ENCODE measurements at regions not wholly inside any gene's neighbourhood (a gene's known extent, or its start where the extent isn't known, plus 50 kb on each side); places are given as distances from the start of the nearest gene placed in this dataset.

DNA sequence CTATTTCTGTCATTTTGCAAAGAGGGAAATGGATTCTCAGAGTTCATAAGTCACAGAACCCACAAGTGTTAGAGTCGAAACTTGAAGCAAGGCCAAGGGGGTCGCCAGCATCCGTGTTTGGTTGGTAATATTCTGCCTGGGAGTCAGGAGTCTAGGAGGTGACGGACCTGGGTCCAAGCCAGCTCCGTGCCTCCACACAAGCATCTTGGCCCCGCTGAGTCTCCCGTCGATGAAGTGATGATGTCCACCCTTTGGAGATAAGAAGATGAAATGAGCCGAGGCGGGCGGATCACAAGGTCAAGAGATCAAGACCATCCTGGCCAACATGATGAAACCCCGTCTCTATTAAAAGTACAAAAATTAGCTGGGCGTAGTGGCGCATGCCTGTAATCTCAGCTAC lies 53.2 kb upstream of the TNRC6C start:
- Histone ChIP-seq H3K4me2 (no peak overlapping the region), H3K9me3 (ENCODE audit: insufficient read depth, low read depth) (no peaks in the 10 kb centered on the region), H3K27ac (no peak overlapping the region), H3K9me2 (ENCODE audit: insufficient read depth) (no peaks in the 10 kb centered on the region), H3K36me3 (ENCODE audit: low read depth) (no peaks in the 10 kb centered on the region), H3K4me3 (no peak overlapping the region), H4K20me1 (ENCODE audit: insufficient read depth) (no peaks in the 10 kb centered on the region), H3K27me3 (ENCODE audit: insufficient read depth, low read depth) (peaks cover 82% of the 10 kb centered on the region), H3K4me1 (replicated peaks; ENCODE audit: insufficient read depth) (no peaks in the 10 kb centered on the region), H3K79me2 (ENCODE audit: low read depth) (no peaks in the 10 kb centered on the region), H2AFZ (no peak overlapping the region), H3F3A (ENCODE audit: insufficient read depth, low read depth) (no peaks in the 10 kb centered on the region)
- CTCF ChIA-PET = no interaction called here
- POLR2A ChIA-PET (ENCODE audit: unreplicated experiment) = no interaction called here
- no TSS peak for BruUV-seq (replicated peaks)
- intact Hi-C loops (cut with micrococcal nuclease; ENCODE audit: unreplicated experiment) = no loop called here
- DNase-seq = no peak
- TF ChIP-seq, protein P1, sequence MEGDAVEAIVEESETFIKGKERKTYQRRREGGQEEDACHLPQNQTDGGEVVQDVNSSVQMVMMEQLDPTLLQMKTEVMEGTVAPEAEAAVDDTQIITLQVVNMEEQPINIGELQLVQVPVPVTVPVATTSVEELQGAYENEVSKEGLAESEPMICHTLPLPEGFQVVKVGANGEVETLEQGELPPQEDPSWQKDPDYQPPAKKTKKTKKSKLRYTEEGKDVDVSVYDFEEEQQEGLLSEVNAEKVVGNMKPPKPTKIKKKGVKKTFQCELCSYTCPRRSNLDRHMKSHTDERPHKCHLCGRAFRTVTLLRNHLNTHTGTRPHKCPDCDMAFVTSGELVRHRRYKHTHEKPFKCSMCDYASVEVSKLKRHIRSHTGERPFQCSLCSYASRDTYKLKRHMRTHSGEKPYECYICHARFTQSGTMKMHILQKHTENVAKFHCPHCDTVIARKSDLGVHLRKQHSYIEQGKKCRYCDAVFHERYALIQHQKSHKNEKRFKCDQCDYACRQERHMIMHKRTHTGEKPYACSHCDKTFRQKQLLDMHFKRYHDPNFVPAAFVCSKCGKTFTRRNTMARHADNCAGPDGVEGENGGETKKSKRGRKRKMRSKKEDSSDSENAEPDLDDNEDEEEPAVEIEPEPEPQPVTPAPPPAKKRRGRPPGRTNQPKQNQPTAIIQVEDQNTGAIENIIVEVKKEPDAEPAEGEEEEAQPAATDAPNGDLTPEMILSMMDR (conservative IDR thresholded peaks at IDR 0.05) = no peak
- no peak for TF ChIP-seq EZH2 (IDR thresholded peaks at IDR 0.05; ENCODE audit: low read depth)

DNA sequence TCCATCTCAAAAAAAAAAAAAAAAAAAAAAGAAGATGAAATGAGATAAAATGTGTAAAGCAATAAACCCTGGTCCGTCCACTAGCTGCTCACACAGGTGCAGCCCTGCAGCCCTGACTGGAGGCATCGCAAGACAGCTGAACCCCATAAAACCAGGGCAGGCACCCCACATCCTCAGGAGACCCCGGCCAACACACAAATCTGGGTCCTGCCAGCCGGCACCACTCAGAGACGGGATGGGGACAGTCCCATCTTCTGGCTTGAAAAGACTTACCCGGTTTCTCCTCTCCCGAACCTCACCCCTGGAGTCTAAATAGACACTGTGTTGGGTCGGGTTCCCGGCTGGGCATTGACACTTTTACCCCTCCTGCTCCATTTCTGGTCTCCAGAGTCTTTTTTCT lies 52.7 kb upstream of the TNRC6C start:
- Histone ChIP-seq H3K4me3 (no peak overlapping the region), H3K9me3 (ENCODE audit: insufficient read depth, low read depth) (no peaks in the 10 kb centered on the region), H3F3A (ENCODE audit: insufficient read depth, low read depth) (no peaks in the 10 kb centered on the region), H3K36me3 (ENCODE audit: low read depth) (no peaks in the 10 kb centered on the region), H3K4me1 (replicated peaks; ENCODE audit: insufficient read depth) (no peaks in the 10 kb centered on the region), H3K4me2 (no peak overlapping the region), H3K9me2 (ENCODE audit: insufficient read depth) (no peaks in the 10 kb centered on the region), H2AFZ (no peak overlapping the region), H3K27me3 (ENCODE audit: insufficient read depth, low read depth) (peaks cover 82% of the 10 kb centered on the region), H4K20me1 (ENCODE audit: insufficient read depth) (no peaks in the 10 kb centered on the region), H3K79me2 (ENCODE audit: low read depth) (no peaks in the 10 kb centered on the region), H3K27ac (no peak overlapping the region)
- DNase-seq = no peak
- ChIA-PET CTCF (no interaction called here), POLR2A (ENCODE audit: unreplicated experiment) (no interaction called here)
- no TSS peak for BruUV-seq (replicated peaks)
- TF ChIP-seq, protein P1 (conservative IDR thresholded peaks at IDR 0.05) = no peak
- intact Hi-C loops (cut with micrococcal nuclease; ENCODE audit: unreplicated experiment) = no loop called here

DNA sequence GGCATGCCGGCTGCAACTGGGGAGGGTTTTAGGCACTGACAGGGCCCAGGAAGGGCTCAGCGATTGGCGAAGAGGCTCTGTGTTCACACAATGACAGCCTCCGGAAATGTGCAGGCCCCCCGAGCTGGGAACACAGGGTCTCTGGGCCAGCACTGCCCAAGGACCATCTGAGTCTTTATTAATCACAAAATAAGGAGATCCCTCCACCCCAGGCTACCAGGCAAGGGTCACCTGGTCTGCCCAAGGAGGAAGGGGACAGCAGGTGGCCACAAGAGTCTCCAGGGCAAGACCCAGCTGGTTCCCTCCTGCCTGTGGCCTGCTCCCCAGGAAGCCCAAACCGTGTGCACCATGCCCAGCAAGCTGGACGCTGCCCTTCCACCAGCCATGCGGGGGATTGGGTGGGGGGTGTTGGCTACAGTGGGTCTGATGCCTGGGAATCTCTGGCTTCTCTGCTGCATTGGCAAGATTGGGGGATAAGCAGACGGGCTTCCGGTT lies 52.1 kb upstream of the TNRC6C start:
- Histone ChIP-seq H3K36me3 (ENCODE audit: low read depth) (no peaks in the 10 kb centered on the region), H3K4me1 (replicated peaks; ENCODE audit: insufficient read depth) (no peaks in the 10 kb centered on the region), H3K4me2 (no peak overlapping the region), H3K27ac (no peak overlapping the region), H3K79me2 (ENCODE audit: low read depth) (no peaks in the 10 kb centered on the region), H3K9me3 (ENCODE audit: insufficient read depth, low read depth) (no peaks in the 10 kb centered on the region), H3F3A (ENCODE audit: insufficient read depth, low read depth) (no peaks in the 10 kb centered on the region), H2AFZ (no peak overlapping the region), H3K9me2 (ENCODE audit: insufficient read depth) (no peaks in the 10 kb centered on the region), H3K27me3 (ENCODE audit: insufficient read depth, low read depth) (peaks cover 81% of the 10 kb centered on the region), H3K4me3 (no peak overlapping the region), H4K20me1 (ENCODE audit: insufficient read depth) (no peaks in the 10 kb centered on the region)
- ChIA-PET POLR2A (ENCODE audit: unreplicated experiment) (no interaction called here), CTCF (no interaction called here)
- no peak for DNase-seq
- intact Hi-C loops (cut with micrococcal nuclease; ENCODE audit: unreplicated experiment) = no loop called here
- no peak for TF ChIP-seq EZH2 (IDR thresholded peaks at IDR 0.05; ENCODE audit: low read depth)
- TF ChIP-seq, protein P1 (conservative IDR thresholded peaks at IDR 0.05) = no peak
- no TSS peak for BruUV-seq (replicated peaks)
